ENCODE measurements at regions not wholly inside any gene's neighbourhood (a gene's known extent, or its start where the extent isn't known, plus 50 kb on each side); places are given as distances from the start of the nearest gene placed in this dataset.
"Not testable (repeated sequence)": the region's sequence is repeated elsewhere in the genome, so short reads cannot be mapped to it uniquely, and the experiment has no call there.

DNA sequence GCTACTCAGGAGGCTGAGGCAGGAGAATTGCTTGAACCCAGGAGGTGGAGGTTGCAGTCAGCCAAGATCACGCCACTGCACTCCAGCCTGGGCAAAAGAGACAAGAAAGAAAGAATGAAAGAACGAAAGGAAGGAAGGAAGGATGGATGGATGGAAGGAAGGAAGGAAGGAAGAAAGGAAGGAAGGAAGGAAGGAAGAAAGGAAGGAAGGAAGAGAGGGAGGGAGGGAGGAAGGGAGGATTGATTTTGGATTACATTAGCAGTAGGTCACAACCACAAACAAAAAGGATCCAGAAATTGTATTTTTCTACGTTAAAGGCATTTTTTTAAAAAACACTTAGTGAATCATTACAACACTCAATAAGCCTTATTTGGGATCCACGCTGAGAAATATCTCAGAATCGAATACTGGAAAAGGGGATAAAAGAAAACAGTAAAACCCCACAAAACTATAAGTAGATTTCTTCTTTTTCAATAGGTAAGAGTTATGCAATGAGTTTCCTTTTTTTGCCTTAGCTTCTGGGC is 136.9 kb upstream of the FREM1 start:
- no peak for DNase-seq (ENCODE audit: low read depth in 4 of 4, low spot score in 3 of 4)

DNA sequence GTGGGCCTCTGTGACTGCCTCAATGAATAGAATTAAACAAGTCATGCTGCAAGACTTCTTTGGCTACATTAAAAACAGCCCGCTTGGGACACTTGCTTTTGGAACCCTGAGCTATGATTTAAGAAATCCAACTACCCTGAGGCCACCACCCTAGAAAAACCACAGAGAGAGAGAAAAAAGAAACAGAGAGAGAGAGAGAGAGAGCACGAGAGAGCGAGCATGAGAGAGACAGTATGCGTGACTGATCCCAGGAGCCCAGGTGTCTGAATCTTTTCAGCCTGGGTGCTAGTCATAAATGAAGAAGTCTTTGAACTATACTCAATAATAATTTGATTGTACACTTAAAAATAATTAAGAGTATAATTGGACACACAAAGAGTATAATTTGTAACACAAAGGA is 123.1 kb upstream of the FREM1 start:
- DNase-seq (ENCODE audit: low read depth in 4 of 4, low spot score in 3 of 4), result no peak

DNA sequence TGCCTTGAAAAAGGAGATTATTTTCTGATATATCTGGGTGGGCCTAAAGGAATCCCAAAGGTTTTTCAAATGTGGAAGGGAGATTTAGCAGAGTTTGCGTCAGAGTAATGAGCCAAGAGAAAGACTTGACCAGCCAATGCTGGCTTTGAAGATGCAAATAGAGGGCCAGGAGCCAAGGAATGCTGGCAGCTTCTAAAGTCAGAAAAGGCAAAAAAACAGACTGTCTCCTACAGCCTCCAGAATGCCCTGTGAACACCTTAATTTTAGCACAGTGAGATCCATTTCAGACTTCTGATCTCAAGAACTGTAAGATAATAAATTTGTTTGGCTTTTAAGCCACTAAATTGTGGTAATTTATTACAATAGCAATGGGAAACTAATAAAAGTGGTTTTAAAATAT is 122.6 kb upstream of the FREM1 start:
- DNase-seq (ENCODE audit: low read depth in 4 of 4, low spot score in 3 of 4), result no peak

DNA sequence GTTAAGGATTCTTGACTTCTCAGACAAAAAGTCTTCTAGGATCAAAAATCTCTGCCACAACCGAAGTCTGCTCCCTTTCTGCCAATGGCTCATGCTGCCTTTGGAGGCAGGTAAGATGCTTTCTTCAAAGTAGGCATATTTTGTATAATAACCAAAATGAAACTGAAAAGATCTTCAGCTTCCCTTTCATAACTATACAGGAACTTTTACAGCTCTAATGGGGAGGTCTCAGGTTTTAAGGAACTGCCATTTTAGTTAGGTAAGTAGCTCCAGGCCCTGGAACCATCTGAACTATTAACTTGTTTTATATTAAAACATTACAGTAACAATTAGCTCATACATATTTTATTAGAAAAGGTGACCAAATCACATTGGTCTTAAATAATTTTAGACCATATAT is 110.9 kb upstream of the FREM1 start:
- no peak for DNase-seq (ENCODE audit: low read depth in 4 of 4, low spot score in 3 of 4)

DNA sequence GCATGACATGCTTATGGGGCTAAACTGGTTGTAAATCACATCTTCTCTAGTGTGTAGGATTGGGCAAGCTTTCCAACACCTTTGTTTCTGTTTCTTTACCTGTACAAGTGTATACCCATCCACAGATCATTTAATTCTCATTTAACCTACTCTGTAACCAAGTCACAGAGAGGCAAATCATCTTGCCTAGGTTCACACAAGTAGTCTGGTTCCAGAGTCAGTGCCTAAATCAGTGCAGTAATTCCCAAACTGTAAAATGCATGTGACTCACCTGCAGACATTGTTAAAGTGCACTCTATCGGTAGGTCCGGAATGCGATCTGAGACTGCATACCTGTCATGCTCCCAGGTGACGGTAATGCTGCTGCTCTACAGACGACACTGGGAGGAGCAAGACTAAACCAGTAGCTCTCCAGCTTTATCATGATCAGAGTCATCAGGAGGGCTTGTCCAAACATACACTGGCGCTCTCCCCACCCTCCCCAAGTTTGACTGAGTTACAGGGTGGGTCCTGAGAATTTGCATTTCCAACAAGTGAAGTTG is 107.9 kb upstream of the FREM1 start:
- DNase-seq (ENCODE audit: low read depth in 4 of 4, low spot score in 3 of 4), result no peak

DNA sequence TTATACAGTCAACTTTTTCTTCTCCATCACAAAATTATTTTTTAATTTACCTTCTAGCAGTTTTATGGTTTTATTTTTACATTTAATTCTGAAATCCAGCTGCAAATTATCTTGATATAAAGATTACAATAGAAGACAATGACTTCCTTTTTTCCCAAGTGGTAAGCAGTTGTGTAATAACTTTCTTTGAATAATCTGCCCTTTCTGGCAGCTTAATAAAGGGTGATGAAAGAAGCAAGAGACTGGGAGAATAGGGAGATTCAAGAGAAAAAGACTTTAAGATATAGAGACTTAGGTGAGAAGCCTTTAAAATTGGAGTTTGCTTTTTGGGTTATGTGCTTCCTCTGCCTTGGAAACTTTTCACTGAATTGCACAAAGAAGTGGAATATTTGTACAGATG is 100.4 kb upstream of the FREM1 start:
- DNase-seq (ENCODE audit: low read depth in 4 of 4, low spot score in 3 of 4), result no peak

DNA sequence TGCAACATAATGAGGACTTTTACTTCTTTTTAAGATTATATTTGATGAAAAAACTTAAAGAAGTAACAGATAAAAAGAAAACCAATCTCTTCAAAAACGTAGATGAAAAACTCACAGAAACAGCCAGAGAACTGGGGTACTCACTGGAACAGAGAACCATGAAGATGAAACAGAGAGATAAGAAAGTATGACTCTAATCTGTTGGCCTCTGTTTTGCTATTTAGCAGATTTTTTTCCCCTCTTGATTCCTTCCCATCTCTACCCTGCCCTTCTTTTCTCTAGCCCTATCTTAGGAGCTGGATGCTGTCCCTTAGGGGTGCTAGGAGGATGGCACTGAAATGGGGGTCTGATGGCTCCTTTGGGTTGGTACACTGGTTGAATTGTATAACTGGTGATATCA is 97.5 kb upstream of the FREM1 start:
- DNase-seq (ENCODE audit: low read depth in 4 of 4, low spot score in 3 of 4), result no peak

DNA sequence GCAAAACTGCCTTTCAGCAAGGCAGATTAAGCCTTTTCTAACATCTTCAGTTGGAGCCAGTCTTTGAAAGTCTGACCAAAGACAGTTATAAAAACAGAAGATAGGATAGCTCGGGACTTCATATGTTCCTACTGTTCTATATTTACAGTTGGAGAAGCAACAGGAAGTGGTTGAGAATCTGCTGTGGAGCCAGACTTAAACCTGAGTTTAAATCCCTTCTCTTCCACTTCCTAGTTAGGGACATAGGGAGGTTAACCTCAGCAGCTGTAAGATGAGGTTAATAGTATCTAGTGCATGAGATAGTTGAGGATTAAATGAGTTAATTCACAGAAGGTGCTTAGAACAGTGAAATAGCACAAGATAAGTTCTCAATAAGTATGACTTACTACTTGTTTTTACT is 84.5 kb upstream of the FREM1 start:
- no peak for DNase-seq (ENCODE audit: low read depth in 4 of 4, low spot score in 3 of 4)

DNA sequence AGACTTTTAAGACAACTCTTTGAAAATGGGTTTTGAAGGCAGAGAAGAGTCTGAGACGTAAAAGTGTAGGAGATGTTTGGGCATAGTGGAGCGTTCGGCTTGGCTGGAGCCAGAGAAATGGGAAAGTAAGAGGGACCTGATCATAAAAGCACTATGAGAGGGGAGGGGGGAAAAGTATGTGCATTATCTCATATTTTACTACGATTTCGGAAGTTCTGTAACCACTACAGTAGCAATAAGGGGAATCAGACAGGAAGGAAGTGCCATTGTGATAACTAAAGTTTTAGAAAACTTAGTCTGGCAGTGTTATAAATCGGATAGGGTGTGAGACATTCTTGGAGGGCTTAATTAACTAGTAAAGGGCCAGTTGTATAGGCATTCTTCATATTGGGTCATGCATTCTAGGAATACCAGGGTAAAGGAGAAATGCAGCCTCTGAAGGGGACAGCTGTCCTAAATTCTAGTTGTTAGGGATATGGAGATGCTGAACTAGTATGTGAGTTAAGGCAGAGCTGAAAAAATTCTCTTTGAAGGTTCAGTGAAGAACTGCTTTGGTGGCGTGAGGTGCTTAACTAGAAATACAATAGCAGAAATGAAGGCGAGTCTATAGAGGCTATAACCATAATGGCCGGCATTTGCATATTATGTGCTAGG is 83.8 kb upstream of the FREM1 start:
- no peak for DNase-seq (ENCODE audit: low read depth in 4 of 4, low spot score in 3 of 4)

DNA sequence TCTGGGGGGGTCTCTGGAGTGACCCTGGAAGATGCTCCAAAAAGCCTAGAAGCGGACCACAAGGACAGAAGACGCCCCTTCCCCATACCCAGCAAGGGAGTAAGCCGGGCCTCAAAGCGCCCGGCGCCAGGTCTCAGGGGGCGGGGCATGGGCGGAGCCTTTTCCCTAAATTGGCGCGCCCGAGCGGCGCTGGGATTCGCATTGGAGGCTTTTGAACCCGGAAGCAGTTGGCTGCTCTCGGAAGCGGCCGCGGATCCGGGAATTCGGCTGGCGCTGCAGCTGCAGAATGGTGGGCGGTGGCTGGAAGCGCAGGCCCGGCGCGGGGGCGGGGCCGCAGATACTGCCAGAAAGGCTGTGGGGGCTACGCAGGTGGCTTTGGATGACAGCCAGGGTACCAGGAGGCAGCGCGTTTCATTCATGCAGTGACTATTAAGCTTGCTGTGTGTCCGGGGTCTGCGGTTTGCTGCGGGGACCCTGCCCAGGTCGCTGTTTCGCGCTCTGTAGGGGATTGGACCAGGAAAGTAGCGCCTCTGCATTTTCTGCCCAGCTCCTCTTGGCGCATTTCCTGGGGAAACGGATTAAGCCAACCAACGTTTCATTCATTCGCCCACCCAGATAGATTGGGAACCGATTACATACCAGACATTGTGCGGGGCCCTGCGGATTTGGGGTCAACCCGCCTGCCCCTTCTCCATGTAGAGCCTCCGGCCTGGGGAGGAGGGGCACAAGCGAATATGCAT is 83.0 kb upstream of the FREM1 start:
- peak; percentile 79 to 90 (median 84) for DNase-seq (ENCODE audit: low read depth in 4 of 4, low spot score in 3 of 4)

DNA sequence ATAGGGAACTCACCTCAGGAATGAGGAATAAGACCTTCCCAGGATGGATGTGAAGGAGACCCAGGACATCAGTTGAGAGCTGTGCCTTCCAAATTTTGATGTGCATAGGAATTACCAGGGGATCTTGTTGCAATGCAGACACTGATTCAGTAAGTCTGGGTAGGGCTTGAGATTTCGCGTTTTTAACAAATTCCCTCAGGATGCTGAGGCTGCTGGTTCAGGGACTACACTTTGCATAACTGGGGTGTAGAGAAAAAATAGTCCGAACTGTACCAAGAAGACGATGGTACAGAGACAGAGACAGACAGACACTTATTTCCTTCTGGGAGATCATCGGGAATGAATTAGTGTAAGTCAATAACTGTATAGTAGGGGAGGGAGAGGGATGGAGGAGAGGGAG is 82.3 kb upstream of the FREM1 start:
- no peak for DNase-seq (ENCODE audit: low read depth in 4 of 4, low spot score in 3 of 4)

DNA sequence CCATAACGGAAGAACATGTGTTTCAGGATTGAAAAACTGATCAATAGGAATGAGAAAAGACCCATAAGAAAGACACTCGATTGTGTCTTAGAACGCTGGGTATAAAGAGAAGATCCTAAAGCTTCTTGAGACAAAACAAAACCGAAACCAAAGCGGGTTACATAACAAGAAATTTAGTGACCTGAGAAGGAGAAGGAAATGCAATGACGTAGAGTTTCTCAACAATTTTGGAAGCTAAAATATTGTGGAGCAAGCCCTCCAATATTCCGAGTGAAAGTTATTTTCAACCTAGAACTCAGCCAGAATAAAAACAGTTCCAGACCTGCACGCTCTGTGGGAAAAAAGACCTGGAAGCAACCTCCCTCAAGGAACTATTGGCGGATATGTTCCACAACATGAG is 81.9 kb upstream of the FREM1 start:
- no peak for DNase-seq (ENCODE audit: low read depth in 4 of 4, low spot score in 3 of 4)

DNA sequence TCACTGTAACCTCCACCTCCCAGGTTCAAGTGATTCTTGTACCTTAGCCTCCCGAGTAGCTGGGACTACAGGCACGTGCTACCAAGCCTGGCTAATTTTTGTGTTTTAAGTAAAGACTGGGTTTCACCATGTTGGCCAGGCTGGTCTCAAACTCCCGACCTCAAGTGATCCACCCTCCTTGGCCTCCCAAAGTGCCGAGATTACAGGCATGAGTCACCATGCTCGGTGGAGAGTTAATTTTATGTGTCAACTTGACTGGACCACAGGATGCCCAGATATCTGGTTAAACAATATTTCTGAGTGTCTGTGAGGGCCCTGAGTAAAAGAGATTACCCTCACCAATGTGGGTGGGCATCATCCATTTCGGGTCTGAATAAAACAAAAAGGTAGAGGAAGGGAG is 80.4 kb upstream of the FREM1 start:
- not testable (repeated sequence) for DNase-seq (ENCODE audit: low read depth in 4 of 4, low spot score in 3 of 4)

DNA sequence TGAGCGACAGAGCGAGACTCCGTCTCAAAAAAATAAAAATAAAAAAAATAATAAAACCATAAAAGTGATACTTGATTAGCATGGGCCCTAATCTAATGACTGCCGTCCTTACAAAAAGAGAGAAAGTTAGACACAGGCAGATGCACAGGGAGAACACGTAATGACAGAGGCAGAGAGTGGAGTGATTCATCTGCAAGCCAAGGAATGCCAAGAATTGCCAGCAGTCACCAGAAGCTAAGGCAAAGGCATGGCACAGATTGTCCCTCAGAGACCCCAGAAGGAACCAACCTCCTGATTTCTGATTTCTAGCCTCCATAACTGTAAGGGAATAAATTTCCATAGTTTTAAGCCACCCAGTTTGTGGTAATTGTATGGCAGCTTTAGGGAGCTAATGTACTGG is 79.6 kb upstream of the FREM1 start:
- DNase-seq (ENCODE audit: low read depth in 4 of 4, low spot score in 3 of 4), result no peak

DNA sequence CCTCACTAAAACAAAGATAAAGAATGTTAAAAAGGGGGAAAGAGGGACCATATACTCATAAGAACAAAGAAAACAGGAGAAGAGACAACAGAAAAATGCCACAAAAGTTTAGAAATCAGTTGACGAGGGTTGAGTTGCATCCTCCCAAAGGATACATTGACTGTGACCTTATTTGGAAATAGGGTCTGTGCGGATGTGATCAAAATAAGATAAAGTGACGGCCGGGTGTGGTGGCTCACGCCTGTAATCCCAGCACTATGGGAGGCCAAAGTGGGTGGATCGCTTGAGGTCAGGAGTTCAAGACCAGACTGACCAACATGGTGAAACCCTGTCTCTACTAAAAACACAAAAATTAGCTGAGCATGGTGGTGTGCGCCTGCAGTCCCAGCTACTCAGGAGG is 79.1 kb upstream of the FREM1 start:
- DNase-seq (ENCODE audit: low read depth in 4 of 4, low spot score in 3 of 4), result not testable (repeated sequence)

DNA sequence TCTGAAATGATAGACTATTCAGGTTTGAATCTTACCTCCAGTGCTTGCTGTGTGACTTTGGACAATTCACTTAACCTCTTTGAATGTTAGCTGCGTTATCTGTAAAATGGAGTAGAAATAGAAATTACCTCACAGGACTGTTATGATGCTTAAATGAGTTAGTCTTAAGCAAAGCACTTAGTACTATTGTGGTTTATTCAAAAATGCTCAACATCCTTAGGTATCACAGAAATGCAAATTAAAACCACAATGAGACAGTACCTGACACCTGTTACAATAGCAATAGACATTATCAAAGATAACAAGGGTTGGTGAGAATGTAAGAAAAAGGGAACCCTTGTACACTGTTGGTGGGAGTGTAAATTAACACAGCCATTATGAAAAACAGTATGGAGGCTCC is 77.6 kb upstream of the FREM1 start:
- DNase-seq (ENCODE audit: low read depth in 4 of 4, low spot score in 3 of 4), result no peak

DNA sequence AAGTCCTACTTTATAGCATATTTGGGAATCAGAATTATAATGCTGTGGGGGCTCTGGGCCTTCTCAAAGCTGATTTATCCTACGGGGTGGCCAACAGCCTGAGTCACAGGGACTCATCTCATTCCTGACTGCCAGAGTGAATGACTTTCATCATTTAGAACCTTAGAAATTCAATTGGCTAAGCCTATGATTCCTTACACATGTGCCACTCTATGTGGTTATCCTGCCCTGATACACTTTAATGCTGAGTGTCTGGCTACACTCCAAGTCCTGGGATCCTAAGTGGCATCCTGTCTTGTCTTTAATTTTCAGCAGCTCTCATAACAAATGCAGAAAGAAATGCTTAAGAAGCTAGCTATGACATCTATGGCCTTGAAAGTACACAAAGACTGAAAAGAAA is 75.2 kb upstream of the FREM1 start:
- no peak for DNase-seq (ENCODE audit: low read depth in 4 of 4, low spot score in 3 of 4)

DNA sequence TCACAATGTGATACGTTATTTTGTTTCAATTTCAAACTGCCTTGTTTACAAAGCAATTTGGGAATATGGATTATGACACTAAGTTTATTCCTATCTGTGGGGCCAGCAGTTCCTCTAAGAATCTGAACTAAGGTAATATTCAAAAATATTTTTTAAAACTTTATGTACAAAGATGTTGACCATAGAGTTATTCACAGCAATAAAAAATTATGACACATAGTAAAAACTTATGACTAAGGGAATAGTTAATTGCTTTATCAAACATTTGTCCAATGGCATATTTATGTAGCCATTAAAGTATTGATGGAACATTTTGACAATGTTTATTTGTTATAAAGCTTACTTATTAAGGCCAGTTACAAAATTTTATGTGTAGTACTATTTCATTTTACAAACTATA is 73.4 kb upstream of the FREM1 start:
- no peak for DNase-seq (ENCODE audit: low read depth in 4 of 4, low spot score in 3 of 4)

DNA sequence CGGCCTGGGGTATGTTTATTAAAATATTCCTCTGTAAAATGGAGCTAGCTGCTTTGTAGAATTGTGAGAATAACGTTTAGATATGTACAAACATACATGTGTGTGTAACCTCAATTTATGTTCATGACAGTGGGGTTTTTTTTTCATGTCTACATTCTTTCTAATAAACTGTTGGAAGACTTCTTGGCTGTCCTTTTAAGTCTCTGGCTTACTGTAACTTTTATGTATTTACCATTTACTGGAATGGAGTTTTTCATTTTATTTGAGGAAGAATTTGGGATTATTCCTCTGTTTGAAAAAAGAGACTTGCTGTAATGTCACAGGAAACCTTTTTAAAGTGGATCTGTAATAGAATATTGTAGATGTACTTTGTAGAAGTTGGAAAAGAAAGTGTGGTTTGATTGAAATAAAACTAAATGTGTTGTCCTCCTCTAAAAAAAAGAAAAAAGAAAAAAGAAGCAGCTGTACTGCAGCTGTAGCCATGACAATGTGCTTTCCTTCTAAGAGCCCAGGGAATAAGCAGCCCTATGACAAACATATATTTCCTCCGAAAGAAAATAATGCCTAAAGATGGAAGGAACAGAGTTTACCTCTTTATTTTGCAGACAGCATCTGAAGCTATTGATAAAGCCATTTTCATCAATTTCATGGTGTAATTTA is 71.2 kb upstream of the FREM1 start:
- peak in 1 of 4 donors; percentile 18 for DNase-seq (ENCODE audit: low read depth in 4 of 4, low spot score in 3 of 4)

DNA sequence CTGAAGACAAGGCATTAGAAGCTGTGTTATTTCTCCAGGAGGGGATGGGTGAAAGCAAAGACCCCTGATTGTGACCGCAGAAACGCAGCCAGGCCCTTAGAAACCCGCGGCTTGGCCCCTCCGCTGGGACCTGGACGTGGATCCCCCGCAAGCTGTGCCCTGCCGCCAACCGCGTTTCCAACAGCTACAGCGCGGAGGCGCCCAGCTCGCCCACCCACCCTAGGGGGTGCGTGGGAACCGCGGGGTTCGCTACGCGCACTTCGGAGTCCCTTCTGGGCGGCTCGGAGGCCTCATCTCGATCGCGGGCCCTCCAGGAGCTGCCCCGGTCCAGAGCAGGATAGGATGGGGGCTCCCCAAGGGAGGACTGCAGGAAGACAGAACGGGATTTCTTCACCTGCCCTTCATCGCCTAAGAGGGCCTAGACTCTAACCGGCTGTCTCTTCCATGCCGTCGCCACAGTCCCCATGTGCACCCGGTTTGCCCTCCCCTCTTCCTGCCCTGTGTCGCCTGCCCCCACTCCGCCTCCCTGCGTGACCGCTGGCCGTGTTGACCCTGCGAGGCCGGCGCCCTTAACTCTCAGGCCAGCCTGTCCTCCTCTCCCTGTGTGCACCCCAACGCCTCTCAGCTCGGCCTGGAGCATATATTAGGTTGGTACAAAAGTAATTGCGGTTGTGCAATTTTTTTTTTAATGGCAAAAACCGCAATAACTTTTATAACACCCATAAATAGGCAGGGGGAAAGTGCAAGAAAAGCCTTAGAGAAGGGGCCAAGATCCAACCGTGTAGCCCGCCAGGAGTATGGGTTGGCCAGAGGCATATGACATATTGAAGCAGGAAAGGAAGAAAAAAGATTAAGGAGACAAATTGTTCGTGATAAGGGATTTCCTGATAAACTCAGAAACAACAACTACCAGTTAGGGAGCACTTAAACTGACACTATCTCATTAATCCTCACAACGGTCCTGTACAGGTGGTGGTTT is 68.1 kb upstream of the FREM1 start:
- DNase-seq (ENCODE audit: low read depth in 4 of 4, low spot score in 3 of 4), result no peak
